OCI-LY7 (cell line): ENCODE measurements at regions not wholly inside any gene's neighbourhood (a gene's known extent, or its start where the extent isn't known, plus 50 kb on each side); places are given as distances from the start of the nearest gene placed in this dataset.

Experiments used
- CTCF ChIP-seq: fragments of 200-600 bp; sonication (generic); conservative IDR thresholded peaks from 2 replicates; pipeline ENCODE4 v1.5.1; 2014; ENCODE audit warnings: mild to moderate bottlenecking, antibody characterized with exemption, low read length, moderate library complexity, mixed read lengths
- EZH2phosphoT487 ChIP-seq: fragments of 200-600 bp; sonication (generic); IDR thresholded peaks from 2 replicates; pipeline ENCODE4 v1.6.1; 2018; ENCODE audit warnings: low read depth, borderline replicate concordance, mild to moderate bottlenecking, mixed run types, antibody characterized with exemption, low read length, moderate library complexity, mixed read lengths

GRCh38 chr15:57862761-57863160 is 156.2 kb downstream of the POLR2M start:
- TF ChIP-seq CTCF, result no peak
- TF ChIP-seq EZH2phosphoT487, result no peak
